Mesenchymal stem cell (in vitro differentiated cells and primary cell): ENCODE measurements at regions not wholly inside any gene's neighbourhood (a gene's known extent, or its start where the extent isn't known, plus 50 kb on each side); places are given as distances from the start of the nearest gene placed in this dataset.

Source experiments
- DNase-seq: peaks from one replicate; pipeline ENCODE4 v3.0.0-alpha.2; 2013
- H2AFZ ChIP-seq: one replicate; pipeline ENCODE4 v1.6.1; 2013; ENCODE audit warnings: low read depth, mild to moderate bottlenecking, control low read depth, inconsistent platforms, low read length, moderate library complexity
- H2AK5ac ChIP-seq: 2 replicates; pipeline ENCODE4 v1.6.1; 2013; ENCODE audit warnings: low read length, moderate library complexity, mild to moderate bottlenecking, inconsistent platforms; ENCODE audit not compliant: severe bottlenecking
- H2BK120ac ChIP-seq: one replicate; pipeline ENCODE4 v1.6.1; 2013; ENCODE audit warnings: low read depth, mild to moderate bottlenecking, inconsistent platforms, low read length, moderate library complexity
- H2BK12ac ChIP-seq, 2 experiments: one replicate each; pipeline ENCODE4 v1.6.1; 2013; ENCODE audit warnings: inconsistent platforms in 2 of 2, low read length in 2 of 2, mild to moderate bottlenecking in 2 of 2, moderate library complexity in 2 of 2, control low read depth in 1 of 2
- H2BK15ac ChIP-seq: one replicate; pipeline ENCODE4 v1.6.1; 2013; ENCODE audit warnings: mild to moderate bottlenecking, low read depth, inconsistent platforms; ENCODE audit not compliant: poor library complexity, severe bottlenecking
- H2BK5ac ChIP-seq: 2 replicates; pipeline ENCODE4 v1.6.1; 2013; ENCODE audit warnings: low read depth, mild to moderate bottlenecking, low read length, control low read depth, inconsistent platforms; ENCODE audit not compliant: poor library complexity, severe bottlenecking
- H3K14ac ChIP-seq, 2 experiments: one replicate each; pipeline ENCODE4 v1.6.1; 2013; ENCODE audit warnings: inconsistent platforms in 2 of 2, low read length in 2 of 2, control low read depth in 1 of 2, mild to moderate bottlenecking in 1 of 2, moderate library complexity in 1 of 2
- H3K18ac ChIP-seq, 2 experiments: one replicate each; pipeline ENCODE4 v1.6.1; 2013; ENCODE audit warnings: inconsistent platforms in 2 of 2, low read length in 2 of 2, control low read depth in 1 of 2, low read depth in 1 of 2, mild to moderate bottlenecking in 1 of 2
- H3K23ac ChIP-seq, 2 experiments: one replicate each; pipeline ENCODE4 v1.6.1; 2013; ENCODE audit warnings: inconsistent platforms in 2 of 2, low read length in 2 of 2, mild to moderate bottlenecking in 2 of 2, moderate library complexity in 2 of 2, control low read depth in 1 of 2
- H3K27ac ChIP-seq: 2 replicates; pipeline ENCODE4 v1.5.1; 2013; ENCODE audit warnings: mild to moderate bottlenecking, moderate library complexity, low read length, control low read depth, inconsistent platforms; ENCODE audit not compliant: poor library complexity, severe bottlenecking
- H3K27me3 ChIP-seq, 2 experiments: 2 replicates each; pipeline versions ENCODE4 v1.6.1 to v1.7.0; 2013; ENCODE audit warnings: low read length in 2 of 2, mild to moderate bottlenecking in 2 of 2, moderate library complexity in 2 of 2, control low read depth in 1 of 2, inconsistent platforms in 1 of 2; ENCODE audit not compliant: control insufficient read depth in 1 of 2, insufficient read depth in 1 of 2
- H3K36me3 ChIP-seq, 2 experiments: 2 replicates each; pipeline versions ENCODE4 v1.6.1 to v1.7.0; 2013; ENCODE audit warnings: low read length in 2 of 2, control low read depth in 1 of 2, inconsistent platforms in 1 of 2, low read depth in 1 of 2, mild to moderate bottlenecking in 1 of 2; ENCODE audit not compliant: insufficient read depth in 2 of 2, control insufficient read depth in 1 of 2
- H3K4ac ChIP-seq, 2 experiments: one replicate each; pipeline ENCODE4 v1.6.1; 2013; ENCODE audit warnings: inconsistent platforms in 2 of 2, low read length in 2 of 2, mild to moderate bottlenecking in 2 of 2, moderate library complexity in 2 of 2, control low read depth in 1 of 2, low read depth in 1 of 2
- H3K4me1 ChIP-seq: 2 replicates; pipeline ENCODE4 v1.6.1; 2013; ENCODE audit warnings: low read depth, low read length, control low read depth; ENCODE audit not compliant: control insufficient read depth, insufficient read depth
- H3K4me2 ChIP-seq: 2 replicates; pipeline ENCODE4 v1.6.1; 2013; ENCODE audit warnings: low read length, mild to moderate bottlenecking, inconsistent platforms; ENCODE audit not compliant: poor library complexity, severe bottlenecking
- H3K4me3 ChIP-seq, 2 experiments: 2 replicates each; pipeline versions ENCODE4 v1.5.1 to v1.7.0; 2013; ENCODE audit warnings: low read length in 2 of 2, mild to moderate bottlenecking in 2 of 2, control low read depth in 1 of 2, low read depth in 1 of 2; ENCODE audit not compliant: insufficient read depth in 1 of 2
- H3K79me1 ChIP-seq: replicated peaks from 2 replicates; pipeline ENCODE4 v1.6.1; 2013; ENCODE audit warnings: mild to moderate bottlenecking, control low read depth, low read length, inconsistent platforms; ENCODE audit not compliant: poor library complexity, severe bottlenecking
- H3K9ac ChIP-seq: 2 replicates; pipeline ENCODE4 v1.7.0; 2013; ENCODE audit warnings: mild to moderate bottlenecking, low read length, moderate library complexity
- H3K9me3 ChIP-seq: 2 replicates; pipeline ENCODE4 v1.7.0; 2013; ENCODE audit warnings: mild to moderate bottlenecking, low read length; ENCODE audit not compliant: control insufficient read depth
- H4K8ac ChIP-seq: one replicate; pipeline ENCODE4 v1.6.1; 2013; ENCODE audit warnings: inconsistent platforms, mild to moderate bottlenecking, low read length, moderate library complexity
- H4K91ac ChIP-seq: one replicate; pipeline ENCODE4 v1.6.1; 2013; ENCODE audit warnings: mild to moderate bottlenecking, low read length, inconsistent platforms
- WGBS: methylation state at CpG from one replicate; pipeline ENCODE4 v1.1.7; 2013; ENCODE audit warnings: mixed read lengths; 5-methylcytosine and 5-hydroxymethylcytosine counted together

DNA sequence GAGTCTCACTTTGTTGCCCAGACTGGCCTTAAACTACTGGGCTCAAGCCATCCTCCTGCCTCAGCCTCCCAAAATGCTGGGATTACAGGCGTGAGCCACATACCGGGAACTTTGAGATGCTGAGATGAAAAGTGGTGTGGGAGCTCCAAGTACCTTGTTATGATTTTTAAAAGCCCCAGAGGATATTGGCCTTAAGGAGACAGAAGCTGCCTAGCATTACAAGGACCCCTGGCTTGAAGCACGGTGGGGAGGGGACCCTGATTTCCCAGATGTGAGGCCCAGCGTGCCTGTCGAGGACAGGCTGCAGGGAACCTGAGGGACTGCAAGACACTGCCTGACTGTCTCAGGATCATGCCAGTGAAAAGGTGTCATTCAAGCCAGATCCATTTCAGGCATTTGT is 75.3 kb upstream of the TIAM2 start:
- H2AFZ ChIP-seq: no peak overlapping the region
- H3K4me2 ChIP-seq: no peak overlapping the region
- H3K14ac ChIP-seq: no peak overlapping the region
- H3K27ac ChIP-seq: no peak overlapping the region
- no peak overlapping the region for H2BK12ac ChIP-seq
- peaks cover 7% of the 10 kb centered on the region for H3K4me1 ChIP-seq
- 97% methylated on average over 5 of the region's 5 CpGs for WGBS
- no peak overlapping the region for H2AK5ac ChIP-seq
- no peak for DNase-seq
- no peak overlapping the region for H4K8ac ChIP-seq
- H3K23ac ChIP-seq: no peak overlapping the region
- H3K36me3 ChIP-seq: no peaks in the 10 kb centered on the region
- H3K18ac ChIP-seq: no peak overlapping the region
- no peak overlapping the region for H2BK15ac ChIP-seq
- H2BK5ac ChIP-seq: no peak overlapping the region
- H4K91ac ChIP-seq: no peak overlapping the region
- H3K79me1 ChIP-seq: peaks cover 7% of the 10 kb centered on the region
- H3K9me3 ChIP-seq: no peaks in the 10 kb centered on the region
- no peak overlapping the region for H3K9ac ChIP-seq
- no peak overlapping the region for H3K4ac ChIP-seq
- no peaks in the 10 kb centered on the region for H3K27me3 ChIP-seq
- no peak overlapping the region for H3K4me3 ChIP-seq
- no peak overlapping the region for H2BK120ac ChIP-seq

DNA sequence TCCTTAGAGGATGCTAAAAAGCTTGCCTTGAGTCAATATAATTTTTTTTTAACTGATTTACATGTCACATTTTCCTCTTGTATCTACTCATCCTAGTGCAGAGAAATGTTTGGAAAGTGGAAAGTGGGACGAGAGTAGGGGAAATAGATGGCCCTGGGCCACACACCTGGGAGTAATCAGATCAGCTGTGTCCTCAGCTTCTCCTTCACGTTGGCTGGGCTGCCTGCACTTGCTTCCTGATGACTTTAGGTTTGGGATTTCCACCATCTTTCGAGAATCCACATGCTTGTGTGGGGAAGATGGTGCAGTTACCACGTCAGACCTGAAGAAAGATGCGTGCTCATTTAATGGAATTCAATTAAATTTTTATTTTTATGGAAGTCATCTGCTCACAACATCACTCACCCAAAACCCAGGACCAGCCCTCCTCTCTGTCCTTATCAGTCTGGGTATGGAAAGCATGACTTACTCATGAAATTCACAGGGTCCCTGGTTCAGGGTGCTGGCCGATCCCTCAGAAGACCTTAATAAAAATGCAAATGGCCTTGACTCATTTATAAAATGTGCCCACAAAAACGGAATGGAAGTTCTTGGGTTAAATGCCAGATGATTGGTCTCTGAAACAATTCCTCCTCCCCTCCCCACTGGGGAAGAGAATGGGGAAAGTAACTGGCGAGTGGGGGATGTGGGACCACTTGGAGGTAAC is 74.5 kb upstream of the TIAM2 start:
- no peak overlapping the region for H2BK12ac ChIP-seq
- no peak overlapping the region for H3K18ac ChIP-seq
- H3K36me3 ChIP-seq: no peaks in the 10 kb centered on the region
- 87% methylated on average over 3 of the region's 8 CpGs for whole genome bisulfite sequencing
- no peak for DNase-seq
- no peaks in the 10 kb centered on the region for H3K27me3 ChIP-seq
- H3K14ac ChIP-seq: no peak overlapping the region
- H4K91ac ChIP-seq: no peak overlapping the region
- H2BK5ac ChIP-seq: no peak overlapping the region
- peaks cover 7% of the 10 kb centered on the region for H3K4me1 ChIP-seq
- no peak overlapping the region for H3K4me3 ChIP-seq
- H3K4ac ChIP-seq: no peak overlapping the region
- H2AFZ ChIP-seq: no peak overlapping the region
- no peak overlapping the region for H2BK15ac ChIP-seq
- no peak overlapping the region for H2AK5ac ChIP-seq
- H3K9me3 ChIP-seq: no peaks in the 10 kb centered on the region
- no peak overlapping the region for H3K23ac ChIP-seq
- H2BK120ac ChIP-seq: no peak overlapping the region
- H3K79me1 ChIP-seq: peaks cover 4% of the 10 kb centered on the region
- no peak overlapping the region for H4K8ac ChIP-seq
- H3K4me2 ChIP-seq: no peak overlapping the region
- H3K9ac ChIP-seq: no peak overlapping the region
- no peak overlapping the region for H3K27ac ChIP-seq

DNA sequence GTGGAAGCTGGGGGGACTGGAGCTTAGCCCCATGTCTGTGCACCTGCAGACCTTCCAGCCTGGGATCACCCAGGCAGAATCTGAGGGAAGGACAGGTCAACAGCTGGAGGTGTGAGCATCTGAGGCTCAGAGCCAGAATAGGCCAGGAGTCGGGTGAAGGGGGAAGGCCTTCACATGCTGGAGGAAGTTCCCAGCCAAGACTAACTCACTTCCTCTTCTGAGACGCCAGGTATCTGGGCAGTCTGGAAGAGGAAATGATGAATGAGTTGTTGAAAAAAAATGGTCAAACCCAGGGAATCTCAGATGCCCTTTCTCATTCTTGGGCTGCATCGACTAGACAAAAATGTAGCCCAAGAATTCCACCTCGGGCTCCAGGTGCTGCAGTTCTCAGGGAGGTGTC is 73.6 kb upstream of the TIAM2 start:
- Histone ChIP-seq H3K14ac (no peak overlapping the region), H3K9me3 (no peaks in the 10 kb centered on the region), H4K91ac (no peak overlapping the region), H4K8ac (no peak overlapping the region), H3K4me1 (peaks cover 7% of the 10 kb centered on the region), H3K9ac (no peak overlapping the region), H2BK15ac (no peak overlapping the region), H2BK5ac (no peak overlapping the region), H3K79me1 (peaks cover 4% of the 10 kb centered on the region), H2BK120ac (no peak overlapping the region), H3K4me2 (no peak overlapping the region), H2AFZ (no peak overlapping the region), H3K4me3 (no peak overlapping the region), H2BK12ac (no peak overlapping the region), H3K4ac (no peak overlapping the region), H3K27me3 (no peaks in the 10 kb centered on the region), H3K18ac (no peak overlapping the region), H3K36me3 (no peaks in the 10 kb centered on the region), H3K27ac (no peak overlapping the region), H2AK5ac (no peak overlapping the region), H3K23ac (no peak overlapping the region)
- DNase-seq: no peak
- WGBS: 85% methylated on average over 3 of the region's 4 CpGs

DNA sequence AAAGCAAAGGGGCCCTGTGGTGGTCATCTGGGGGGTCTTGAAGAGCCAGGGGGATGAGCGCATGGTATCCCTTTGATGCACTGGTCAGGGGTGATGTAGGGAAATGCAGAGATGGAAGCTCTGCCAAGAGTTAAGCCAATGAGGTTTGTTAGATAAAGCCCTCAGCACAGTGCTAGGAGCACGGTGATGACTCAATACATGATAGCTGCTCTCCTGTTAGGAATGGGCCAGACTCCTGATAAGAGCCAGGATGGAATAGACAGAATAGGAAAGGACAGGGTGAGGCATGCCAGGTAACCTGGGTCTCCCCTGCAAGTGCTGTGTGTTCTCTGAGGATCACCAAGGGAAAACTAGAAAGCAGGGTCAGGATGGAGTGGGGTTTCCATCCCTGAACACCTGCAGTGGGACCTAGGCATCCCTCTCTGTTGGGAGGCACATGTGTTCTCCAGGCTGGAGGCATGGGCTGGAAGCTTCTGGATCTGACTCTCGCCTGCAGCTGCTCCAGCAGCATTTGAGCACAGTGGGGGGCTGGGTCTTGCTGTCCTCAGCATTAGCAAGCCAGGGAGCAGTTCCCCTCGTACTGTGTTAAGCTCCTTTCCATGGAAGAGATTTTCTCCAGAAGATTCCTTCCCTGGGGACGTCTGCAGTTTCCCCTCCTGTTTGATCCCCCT is 71.8 kb upstream of the TIAM2 start:
- Histone ChIP-seq H3K27ac (no peak overlapping the region), H3K9me3 (no peaks in the 10 kb centered on the region), H2BK120ac (no peak overlapping the region), H3K36me3 (no peaks in the 10 kb centered on the region), H3K4me2 (no peak overlapping the region), H2BK15ac (no peak overlapping the region), H2AFZ (no peak overlapping the region), H3K14ac (no peak overlapping the region), H2AK5ac (no peak overlapping the region), H3K9ac (no peak overlapping the region), H3K23ac (peak overlapping the region in 1 of 2 experiments; percentile 42), H4K8ac (no peak overlapping the region), H2BK12ac (no peak overlapping the region), H2BK5ac (no peak overlapping the region), H3K4ac (no peak overlapping the region), H3K4me3 (no peak overlapping the region), H3K4me1 (peaks cover 5% of the 10 kb centered on the region), H4K91ac (no peak overlapping the region), H3K27me3 (no peaks in the 10 kb centered on the region), H3K79me1 (peaks cover 4% of the 10 kb centered on the region), H3K18ac (no peak overlapping the region)
- DNase-seq: no peak
- 55% methylated on average over 5 of the region's 5 CpGs for WGBS
